IPS-NIHi7 (cell line): ENCODE measurements at regions not wholly inside any gene's neighbourhood (a gene's known extent, or its start where the extent isn't known, plus 50 kb on each side); places are given as distances from the start of the nearest gene placed in this dataset.
"Not testable (repeated sequence)": the region's sequence is repeated elsewhere in the genome, so short reads cannot be mapped to it uniquely, and the experiment has no call there.

Experiments
- DNase-seq: peaks from one replicate; pipeline ENCODE4 v3.0.0; 2012; ENCODE audit warnings: mixed read lengths; ENCODE audit errors: extremely low spot score

GRCh38 chr1:196366-196765 is 255.1 kb downstream of the OR4F29 start:
- not testable (repeated sequence) for DNase-seq

GRCh38 chr1:191296-192049 is 260.0 kb downstream of the OR4F29 start:
- peak; percentile 8 for DNase-seq

- DNase-seq, result not testable (repeated sequence)
Measured at GRCh38 chr1:190678-191077, 260.8 kb downstream of the OR4F29 start.

GRCh38 chr1:189915-190314 is 261.6 kb downstream of the OR4F29 start:
- DNase-seq, result not testable (repeated sequence)

- not testable (repeated sequence) for DNase-seq
Measured at GRCh38 chr1:189270-189669, 262.2 kb downstream of the OR4F29 start.

- DNase-seq, result not testable (repeated sequence)
Measured at GRCh38 chr1:187298-187697, 264.2 kb downstream of the OR4F29 start.

- DNase-seq, result not testable (repeated sequence)
Measured at GRCh38 chr1:186691-187131, 264.8 kb downstream of the OR4F29 start.

GRCh38 chr1:186223-186622 is 265.3 kb downstream of the OR4F29 start:
- DNase-seq, result not testable (repeated sequence)

- not testable (repeated sequence) for DNase-seq
Measured at GRCh38 chr1:185526-185925, 266.0 kb downstream of the OR4F29 start.

GRCh38 chr1:184336-184686 is 267.2 kb downstream of the OR4F29 start:
- DNase-seq, result not testable (repeated sequence)

- DNase-seq, result not testable (repeated sequence)
Measured at GRCh38 chr1:183620-184335, 267.7 kb downstream of the OR4F29 start.

- not testable (repeated sequence) for DNase-seq
Measured at GRCh38 chr1:183081-183480, 268.4 kb downstream of the OR4F29 start.

- DNase-seq, result not testable (repeated sequence)
Measured at GRCh38 chr1:182631-183030, 268.8 kb downstream of the OR4F29 start.

- DNase-seq, result not testable (repeated sequence)
Measured at GRCh38 chr1:181247-182216, 269.9 kb downstream of the OR4F29 start.

- not testable (repeated sequence) for DNase-seq
Measured at GRCh38 chr1:180749-181205, 270.7 kb downstream of the OR4F29 start.

- not testable (repeated sequence) for DNase-seq
Measured at GRCh38 chr1:138842-139241, 312.6 kb downstream of the OR4F29 start.

GRCh38 chr1:137664-138063 is 313.8 kb downstream of the OR4F29 start:
- not testable (repeated sequence) for DNase-seq

- DNase-seq, result not testable (repeated sequence)
Measured at GRCh38 chr1:136344-136932, 315.0 kb downstream of the OR4F29 start.

- DNase-seq, result not testable (repeated sequence)
Measured at GRCh38 chr1:134936-135335, 316.5 kb downstream of the OR4F29 start.

- not testable (repeated sequence) for DNase-seq
Measured at GRCh38 chr1:118440-118839, 333.0 kb downstream of the OR4F29 start.

- not testable (repeated sequence) for DNase-seq
Measured at GRCh38 chr1:115534-115933, 335.9 kb downstream of the OR4F29 start.
